Right lobe of liver (tissue), 6 donors: ENCODE measurements at regions not wholly inside any gene's neighbourhood (a gene's known extent, or its start where the extent isn't known, plus 50 kb on each side); places are given as distances from the start of the nearest gene placed in this dataset.

Experiments used
- ATAC-seq, 4 donors: fragments of 200-7000 bp; cut with Tn5 transposase; one replicate each; pipeline ENCODE4 v1.9.1; 2020; ENCODE audit warnings: mild to moderate bottlenecking in 4 of 4, moderate library complexity in 4 of 4
- DNase-seq, 3 donors: peaks; one replicate each; pipeline ENCODE4 v3.0.0-alpha.2; 2020
- H3K27ac ChIP-seq, 3 donors: fragments of 200-600 bp; one replicate each; pipeline ENCODE4 v1.8.0; 2022
- H3K27me3 ChIP-seq, 2 donors: fragments of 200-600 bp; one replicate each; pipeline ENCODE4 v1.8.0; 2022
- H3K36me3 ChIP-seq, 4 donors: fragments of 200-600 bp; sonication (generic) in 1 of 4; one replicate each; pipeline versions ENCODE4 v1.5.1 to v1.8.0; 2017 to 2022; ENCODE audit warnings: control low read depth in 1 of 4
- H3K4me1 ChIP-seq, 4 donors: fragments of 200-600 bp; sonication (generic) in 1 of 4; one replicate each; pipeline versions ENCODE4 v1.5.1 to v1.8.0; 2017 to 2022; ENCODE audit warnings: control low read depth in 1 of 4
- H3K4me3 ChIP-seq, 3 donors: fragments of 200-600 bp; one replicate each; pipeline ENCODE4 v1.8.0; 2022
- H3K9me3 ChIP-seq, 4 donors: fragments of 200-600 bp; sonication (generic) in 1 of 4; one replicate each; pipeline versions ENCODE4 v1.5.1 to v1.8.0; 2017 to 2022; ENCODE audit warnings: control low read depth in 1 of 4
- POLR2A ChIP-seq: fragments of 450-650 bp; IDR thresholded peaks from one replicate; pipeline ENCODE4 v1.6.1; 2017; ENCODE audit warnings: antibody characterized with exemption, mild to moderate bottlenecking
- WGBS: methylation state at CpG from one replicate; pipeline ENCODE4 v1.1.6; 2018; ENCODE audit warnings: low coverage, low lambda C conversion rate; ENCODE audit not compliant: insufficient coverage; ENCODE audit errors: missing lambda C conversion rate; 5-methylcytosine and 5-hydroxymethylcytosine counted together
- intact Hi-C, 2 donors: fragments of 100-400 bp; cut with DNase I; formaldehyde crosslinking; loops; one replicate each; pipeline versions ENCODE4 v1.11.2 to v1.14.1; 2022
- TF ChIP-seq, protein P1 (sequence below), 4 donors: fragments of 200-600 bp in 3 of 4; fragments of 450-650 bp in 1 of 4; IDR thresholded peaks; one replicate each; pipeline versions ENCODE4 v1.5.1 to v1.8.0; 2016 to 2022; ENCODE audit warnings: antibody characterized with exemption in 4 of 4, mild to moderate bottlenecking in 2 of 4
- donor health status: DM: no; HTN: yes; CAD: no.
- donor health status: DM: no; HTN: no; CAD: no.
- donor health status: DM: no; HTN: no; CAD: no.
- donor health status: DM: no; HTN: yes; CAD: no.
- donor health status: DM: no; HTN: yes; CAD: no.

DNA sequence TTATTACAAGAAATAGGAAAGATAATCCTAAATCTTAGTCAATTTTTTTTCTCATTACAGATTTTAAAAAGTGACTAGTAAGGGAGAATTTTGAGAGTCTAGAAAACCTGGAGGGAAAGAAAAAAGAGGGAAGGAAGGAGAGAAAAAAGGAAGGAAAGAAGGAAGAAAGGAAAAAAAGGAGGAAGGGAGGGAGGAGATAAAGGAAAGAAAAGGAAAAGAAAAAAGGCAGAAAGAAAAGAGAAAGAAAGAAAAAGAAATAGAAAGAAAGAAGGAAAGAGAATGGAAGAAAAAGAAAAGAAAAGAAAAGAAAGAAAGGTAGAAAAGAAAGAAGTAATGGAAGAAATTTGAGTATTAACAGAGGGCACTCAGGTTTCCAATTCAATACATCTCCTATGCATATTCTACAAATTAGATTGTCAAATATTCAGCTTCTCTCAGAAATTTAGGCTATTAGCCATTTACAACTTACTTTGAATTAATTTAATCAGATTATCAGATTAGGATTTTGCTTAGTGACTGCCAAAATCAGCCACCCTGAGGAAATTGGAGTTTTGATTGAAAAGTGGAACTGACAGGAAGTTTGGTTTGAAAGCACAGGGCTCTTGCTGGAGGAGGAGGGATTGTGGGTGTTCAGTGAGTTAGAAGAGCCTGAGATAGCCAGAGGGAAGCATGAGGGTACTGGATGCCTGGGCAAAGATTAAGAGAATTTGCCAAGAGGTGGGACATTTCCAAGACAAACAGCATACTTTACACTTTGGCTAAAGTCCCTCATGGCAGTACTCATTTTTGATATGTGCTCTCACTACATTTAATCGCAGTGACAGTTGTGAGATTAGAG, 677.8 kb downstream of the USP25 start:
- peak; percentile 98 to 100 (median 100) for ATAC-seq
- H3K27ac ChIP-seq, result peak overlapping the region; percentile 1 to 62 (median 54)
- H3K4me1 ChIP-seq, result peaks cover 0 to 15% (median 0%) of the 10 kb centered on the region in 4 donors
- H3K27me3 ChIP-seq, result no peaks in the 10 kb centered on the region
- intact Hi-C loops, result no loop called here
- DNase-seq, result peak in 1 of 3 donors; percentile 76
- no peak overlapping the region for H3K4me3 ChIP-seq
- H3K36me3 ChIP-seq, result no peaks in the 10 kb centered on the region
- TF ChIP-seq POLR2A, result no peak
- TF ChIP-seq, protein P1, sequence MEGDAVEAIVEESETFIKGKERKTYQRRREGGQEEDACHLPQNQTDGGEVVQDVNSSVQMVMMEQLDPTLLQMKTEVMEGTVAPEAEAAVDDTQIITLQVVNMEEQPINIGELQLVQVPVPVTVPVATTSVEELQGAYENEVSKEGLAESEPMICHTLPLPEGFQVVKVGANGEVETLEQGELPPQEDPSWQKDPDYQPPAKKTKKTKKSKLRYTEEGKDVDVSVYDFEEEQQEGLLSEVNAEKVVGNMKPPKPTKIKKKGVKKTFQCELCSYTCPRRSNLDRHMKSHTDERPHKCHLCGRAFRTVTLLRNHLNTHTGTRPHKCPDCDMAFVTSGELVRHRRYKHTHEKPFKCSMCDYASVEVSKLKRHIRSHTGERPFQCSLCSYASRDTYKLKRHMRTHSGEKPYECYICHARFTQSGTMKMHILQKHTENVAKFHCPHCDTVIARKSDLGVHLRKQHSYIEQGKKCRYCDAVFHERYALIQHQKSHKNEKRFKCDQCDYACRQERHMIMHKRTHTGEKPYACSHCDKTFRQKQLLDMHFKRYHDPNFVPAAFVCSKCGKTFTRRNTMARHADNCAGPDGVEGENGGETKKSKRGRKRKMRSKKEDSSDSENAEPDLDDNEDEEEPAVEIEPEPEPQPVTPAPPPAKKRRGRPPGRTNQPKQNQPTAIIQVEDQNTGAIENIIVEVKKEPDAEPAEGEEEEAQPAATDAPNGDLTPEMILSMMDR (IDR thresholded peaks at IDR 0.05), result no peak
- H3K9me3 ChIP-seq, result no peaks in the 10 kb centered on the region
- WGBS, result 17% methylated on average over 1 of the region's 1 CpG

DNA sequence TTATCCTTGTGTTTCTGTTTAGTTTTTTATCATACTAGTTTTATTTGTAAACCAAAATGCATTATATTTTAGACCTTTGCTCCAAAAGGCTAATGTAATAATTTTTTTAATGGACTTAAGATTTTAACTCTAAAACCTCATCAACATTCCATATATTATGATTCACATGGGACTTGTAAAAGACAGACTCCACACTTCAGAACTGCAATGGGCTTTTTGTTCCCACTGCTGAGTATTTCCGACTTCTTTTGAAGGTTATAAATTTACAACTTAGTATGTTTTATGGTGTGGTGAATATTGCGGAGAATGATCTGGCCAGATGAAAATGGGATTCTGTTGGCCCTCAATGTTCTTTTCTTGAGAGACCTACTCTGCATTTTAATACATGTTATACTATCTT, 678.5 kb downstream of the USP25 start:
- Histone ChIP-seq H3K27ac (peak overlapping the region in 2 of 3 donors; percentile 13 to 62), H3K27me3 (no peaks in the 10 kb centered on the region), H3K9me3 (no peaks in the 10 kb centered on the region), H3K4me3 (no peak overlapping the region), H3K36me3 (no peaks in the 10 kb centered on the region), H3K4me1 (peaks cover 0 to 15% (median 0%) of the 10 kb centered on the region in 4 donors)
- WGBS, result 72% methylated on average over 2 of the region's 2 CpGs
- no peak for TF ChIP-seq POLR2A
- TF ChIP-seq, protein P1 (IDR thresholded peaks at IDR 0.05), result no peak
- intact Hi-C loops, result no loop called here
- ATAC-seq (peak in 1 of 4 donors; percentile 5), DNase-seq (no peak)

DNA sequence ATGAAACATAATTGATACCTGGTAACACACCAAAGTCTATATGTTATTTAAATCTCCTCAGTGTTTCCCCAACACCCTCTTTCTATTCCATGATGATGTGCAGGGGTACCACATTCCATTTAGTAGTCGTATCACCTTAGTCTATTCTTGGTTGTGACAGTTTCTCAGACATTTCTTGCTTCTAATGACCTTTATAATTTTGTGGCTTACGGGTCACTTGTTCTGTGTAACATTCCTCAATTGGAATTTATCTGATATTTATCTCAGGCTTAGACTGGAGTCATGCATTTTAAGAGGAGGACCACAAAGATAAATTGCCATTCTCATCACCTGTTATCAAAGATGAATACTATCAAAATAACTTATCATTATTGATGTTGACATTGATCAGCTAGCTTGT, 679.6 kb downstream of the USP25 start:
- no peaks in the 10 kb centered on the region for H3K27me3 ChIP-seq
- H3K27ac ChIP-seq, result no peak overlapping the region
- no peaks in the 10 kb centered on the region for H3K9me3 ChIP-seq
- ATAC-seq (no peak), DNase-seq (no peak)
- H3K36me3 ChIP-seq, result no peaks in the 10 kb centered on the region
- 89% methylated on average over 2 of the region's 2 CpGs for WGBS
- no peak overlapping the region for H3K4me3 ChIP-seq
- no peak for TF ChIP-seq POLR2A
- TF ChIP-seq, protein P1 (IDR thresholded peaks at IDR 0.05), result no peak
- peaks cover 0 to 15% (median 0%) of the 10 kb centered on the region in 4 donors for H3K4me1 ChIP-seq
- intact Hi-C loops, result no loop called here

DNA sequence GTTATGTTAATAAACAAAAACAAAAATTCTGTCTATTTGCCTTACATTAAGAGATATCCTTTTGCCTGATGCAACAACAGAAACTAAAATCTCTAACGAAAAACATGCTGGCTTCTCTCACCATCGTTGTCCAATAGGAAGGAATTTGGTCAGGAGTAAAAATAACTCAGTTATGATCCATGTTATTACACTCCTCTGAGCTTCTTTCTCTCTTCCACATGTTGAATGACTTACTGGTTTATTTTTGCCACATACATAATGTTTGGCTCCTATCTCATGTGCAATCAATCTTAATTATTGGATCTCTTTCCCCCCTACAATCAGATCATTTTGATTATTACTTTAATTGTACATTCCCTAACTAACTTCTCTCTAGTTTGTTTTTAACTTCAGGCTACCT, 688.4 kb downstream of the USP25 start:
- TF ChIP-seq, protein P1 (IDR thresholded peaks at IDR 0.05), result no peak
- no peak for TF ChIP-seq POLR2A
- no peaks in the 10 kb centered on the region for H3K27me3 ChIP-seq
- WGBS, result 23% methylated on average over 2 of the region's 2 CpGs
- H3K36me3 ChIP-seq, result no peaks in the 10 kb centered on the region
- ATAC-seq, result no peak
- H3K27ac ChIP-seq, result peak overlapping the region; percentile 83 to 93 (median 93)
- H3K4me3 ChIP-seq, result no peak overlapping the region
- H3K4me1 ChIP-seq, result peaks cover 0 to 11% (median 3%) of the 10 kb centered on the region in 4 donors
- intact Hi-C loops, result no loop called here
- no peaks in the 10 kb centered on the region for H3K9me3 ChIP-seq
- DNase-seq, result no peak
